SH-SY5Y (cell line): ENCODE measurements at regions not wholly inside any gene's neighbourhood (a gene's known extent, or its start where the extent isn't known, plus 50 kb on each side); places are given as distances from the start of the nearest gene placed in this dataset.

ENCODE experiments used
- GATA2 ChIP-seq: IDR thresholded peaks from 2 replicates; pipeline ENCODE4 v1.6.1; 2011; ENCODE audit warnings: mild to moderate bottlenecking, low read depth, low read length
- GATA3 ChIP-seq: IDR thresholded peaks from 2 replicates; pipeline ENCODE4 v1.6.1; 2011; ENCODE audit warnings: low read depth, mild to moderate bottlenecking, low read length, moderate library complexity

GRCh38 chr5:158529454-158529853, 570.3 kb downstream of the EBF1 start:
- TF ChIP-seq GATA2, result no peak
- no peak for TF ChIP-seq GATA3

GRCh38 chr5:158525663-158526062, 574.1 kb downstream of the EBF1 start:
- no peak for TF ChIP-seq GATA3
- TF ChIP-seq GATA2, result no peak

GRCh38 chr5:158524070-158524469, 575.6 kb downstream of the EBF1 start:
- TF ChIP-seq GATA3 (no peak), GATA2 (no peak)

- no peak for TF ChIP-seq GATA2
- no peak for TF ChIP-seq GATA3
Observed at GRCh38 chr5:158522776-158523175, 576.9 kb downstream of the EBF1 start.

- TF ChIP-seq GATA2, result no peak
- TF ChIP-seq GATA3, result no peak
Observed at GRCh38 chr5:158521995-158522394, 577.7 kb downstream of the EBF1 start.

GRCh38 chr5:158519433-158520021, 580.2 kb downstream of the EBF1 start:
- TF ChIP-seq GATA3 (no peak), GATA2 (no peak)

GRCh38 chr5:158516521-158516920, 583.2 kb downstream of the EBF1 start:
- TF ChIP-seq GATA3, result no peak
- no peak for TF ChIP-seq GATA2

- no peak for TF ChIP-seq GATA2
- TF ChIP-seq GATA3, result no peak
Observed at GRCh38 chr5:158514986-158515359, 584.7 kb downstream of the EBF1 start.

GRCh38 chr5:158514319-158514985, 585.3 kb downstream of the EBF1 start:
- TF ChIP-seq GATA3, result no peak

GRCh38 chr5:158513490-158514318, 586.0 kb downstream of the EBF1 start:
- TF ChIP-seq GATA2 (no peak), GATA3 (no peak)

GRCh38 chr5:158511454-158511853, 588.3 kb downstream of the EBF1 start:
- TF ChIP-seq GATA2 (no peak), GATA3 (no peak)

GRCh38 chr5:158510479-158510878, 589.2 kb downstream of the EBF1 start:
- no peak for TF ChIP-seq GATA2
- TF ChIP-seq GATA3, result no peak

- no peak for TF ChIP-seq GATA2
- no peak for TF ChIP-seq GATA3
Observed at GRCh38 chr5:158506648-158507047, 593.1 kb downstream of the EBF1 start.

- TF ChIP-seq GATA3 (no peak), GATA2 (no peak)
Observed at GRCh38 chr5:158502686-158503085, 597.0 kb downstream of the EBF1 start.
